ENCODE measurements at regions not wholly inside any gene's neighbourhood (a gene's known extent, or its start where the extent isn't known, plus 50 kb on each side); places are given as distances from the start of the nearest gene placed in this dataset.

GRCh38 chr6:15736297-15736696, 73.5 kb upstream of the DTNBP1 start:
- Histone ChIP-seq H3K9me3 (replicated peaks in 1 of 2; ENCODE audit: control insufficient read depth in 1 of 2, insufficient read depth in 1 of 2, low read length in 2 of 2) (no peaks in the 10 kb centered on the region), H3K4me1 (ENCODE audit: control insufficient read depth in 1 of 2, insufficient read depth in 2 of 2, low read length in 2 of 2) (no peaks in the 10 kb centered on the region), H2AFZ (ENCODE audit: insufficient read depth, low read depth, low read length, poor library complexity, severe bottlenecking) (no peak overlapping the region), H3K79me2 (ENCODE audit: insufficient read depth, low read length) (no peaks in the 10 kb centered on the region), H3K9ac (ENCODE audit: insufficient read depth, low read length, poor library complexity, severe bottlenecking) (no peak overlapping the region), H3K27me3 (ENCODE audit: control insufficient read depth in 2 of 2, insufficient read depth in 2 of 2, low read length in 2 of 2) (no peaks in the 10 kb centered on the region), H4K20me1 (ENCODE audit: insufficient read depth, low read length) (no peaks in the 10 kb centered on the region), H3K4me2 (replicated peaks; ENCODE audit: extremely low read depth, low read length, poor library complexity, severe bottlenecking) (no peak overlapping the region), H3K4me3 (replicated peaks in 1 of 3; ENCODE audit: low read depth in 2 of 3, low read length in 3 of 3) (no peak overlapping the region), H3K36me3 (replicated peaks in 1 of 2; ENCODE audit: control insufficient read depth in 1 of 2, insufficient read depth in 2 of 2, low read length in 2 of 2) (no peaks in the 10 kb centered on the region), H3K27ac (ENCODE audit: low read depth in 1 of 2, low read length in 2 of 2) (no peak overlapping the region)
- peaks cover 0 to 16% (median 2%) of the 10 kb centered on the region in 3 donors for H3K27me3 Mint-ChIP-seq (ENCODE audit: low read depth in 3 of 3)
- H3K27ac Mint-ChIP-seq, result no peak overlapping the region
- no peak for TF ChIP-seq CTCF (IDR thresholded peaks at IDR 0.05)
- intact Hi-C loops (cut with micrococcal nuclease), result no loop called here
- DNase-seq, result no peak
- peaks cover 0 to 5% (median 0%) of the 10 kb centered on the region in 7 donors for H3K9me3 Mint-ChIP-seq
- no peaks in the 10 kb centered on the region for H3K36me3 Mint-ChIP-seq
- no peaks in the 10 kb centered on the region for H3K4me1 Mint-ChIP-seq
- 96% methylated on average over 3 of the region's 3 CpGs for WGBS (ENCODE audit: insufficient coverage)
- H3K4me3 Mint-ChIP-seq, result no peak overlapping the region

GRCh38 chr6:15735567-15736265, 72.9 kb upstream of the DTNBP1 start:
- intact Hi-C loops (cut with micrococcal nuclease), result no loop called here
- no peak for DNase-seq
- Mint-ChIP-seq H3K9me3 (peaks cover 0 to 5% (median 0%) of the 10 kb centered on the region in 7 donors), H3K27me3 (ENCODE audit: low read depth in 3 of 3) (peaks cover 0 to 16% (median 5%) of the 10 kb centered on the region in 3 donors), H3K4me3 (no peak overlapping the region), H3K36me3 (no peaks in the 10 kb centered on the region), H3K27ac (no peak overlapping the region), H3K4me1 (no peaks in the 10 kb centered on the region)
- H4K20me1 ChIP-seq (ENCODE audit: insufficient read depth, low read length), result no peaks in the 10 kb centered on the region
- no peak for TF ChIP-seq CTCF (IDR thresholded peaks at IDR 0.05)
- no peaks in the 10 kb centered on the region for H3K27me3 ChIP-seq (ENCODE audit: control insufficient read depth in 2 of 2, insufficient read depth in 2 of 2, low read length in 2 of 2)
- H3K9me3 ChIP-seq (replicated peaks in 1 of 2; ENCODE audit: control insufficient read depth in 1 of 2, insufficient read depth in 1 of 2, low read length in 2 of 2), result no peaks in the 10 kb centered on the region
- no peak overlapping the region for H3K27ac ChIP-seq (ENCODE audit: low read depth in 1 of 2, low read length in 2 of 2)
- H3K4me3 ChIP-seq (replicated peaks in 1 of 3; ENCODE audit: low read depth in 2 of 3, low read length in 3 of 3), result no peak overlapping the region
- H3K4me2 ChIP-seq (replicated peaks; ENCODE audit: extremely low read depth, low read length, poor library complexity, severe bottlenecking), result no peak overlapping the region
- WGBS (ENCODE audit: insufficient coverage), result 100% methylated on average over 1 of the region's 5 CpGs
- H3K36me3 ChIP-seq (replicated peaks in 1 of 2; ENCODE audit: control insufficient read depth in 1 of 2, insufficient read depth in 2 of 2, low read length in 2 of 2), result no peaks in the 10 kb centered on the region
- H3K4me1 ChIP-seq (ENCODE audit: control insufficient read depth in 1 of 2, insufficient read depth in 2 of 2, low read length in 2 of 2), result no peaks in the 10 kb centered on the region
- no peak overlapping the region for H2AFZ ChIP-seq (ENCODE audit: insufficient read depth, low read depth, low read length, poor library complexity, severe bottlenecking)
- H3K79me2 ChIP-seq (ENCODE audit: insufficient read depth, low read length), result no peaks in the 10 kb centered on the region
- no peak overlapping the region for H3K9ac ChIP-seq (ENCODE audit: insufficient read depth, low read length, poor library complexity, severe bottlenecking)

All from CD14-positive monocyte (primary cell).